ENCODE measurements at regions not wholly inside any gene's neighbourhood (a gene's known extent, or its start where the extent isn't known, plus 50 kb on each side); places are given as distances from the start of the nearest gene placed in this dataset.

GRCh38 chr11:69916806-69917387, 97.7 kb upstream of the FGF3 start:
- H3K4me3 ChIP-seq (replicated peaks in 1 of 4; ENCODE audit: control extremely low read depth in 1 of 4, insufficient read depth in 1 of 4, low read depth in 3 of 4, low read length in 4 of 4), result no peak overlapping the region
- no peak for DNase-seq (ENCODE audit: low read depth in 2 of 2)
- H3K36me3 ChIP-seq (ENCODE audit: control insufficient read depth, insufficient read depth, low read length), result no peaks in the 10 kb centered on the region
- no peaks in the 10 kb centered on the region for H3K9me3 ChIP-seq (ENCODE audit: control insufficient read depth, insufficient read depth, low read depth, low read length)
- H3K4me1 ChIP-seq (ENCODE audit: control insufficient read depth, extremely low read depth, insufficient read depth, low read length), result peaks cover 15% of the 10 kb centered on the region
- no peak overlapping the region for H2AFZ ChIP-seq (ENCODE audit: low read length)
- TF ChIP-seq CTCF (conservative IDR thresholded peaks at IDR 0.05 in 1 of 2, IDR thresholded peaks at IDR 0.05 in 1 of 2; ENCODE audit: low read depth in 1 of 2, low read length in 2 of 2) (no peak), EZH2 (IDR thresholded peaks at IDR 0.05; ENCODE audit: low read length, missing control alignments) (no peak)
- H3K79me2 ChIP-seq (ENCODE audit: control insufficient read depth, insufficient read depth, low read length), result no peaks in the 10 kb centered on the region
- H3K9ac ChIP-seq (ENCODE audit: insufficient read depth, low read length), result no peak overlapping the region
- peaks cover 8% of the 10 kb centered on the region for H3K27me3 ChIP-seq (ENCODE audit: control insufficient read depth, insufficient read depth, low read length)
- no peak overlapping the region for H3K4me2 ChIP-seq (ENCODE audit: extremely low read depth, insufficient read depth, low read length)
- no peak overlapping the region for H3K27ac ChIP-seq (ENCODE audit: insufficient read depth, low read length)
- no peaks in the 10 kb centered on the region for H4K20me1 ChIP-seq (ENCODE audit: control insufficient read depth, extremely low read depth, insufficient read depth, low read length)

- Histone ChIP-seq H3K36me3 (ENCODE audit: control insufficient read depth, insufficient read depth, low read length) (no peaks in the 10 kb centered on the region), H3K4me2 (ENCODE audit: extremely low read depth, insufficient read depth, low read length) (no peak overlapping the region), H3K79me2 (ENCODE audit: control insufficient read depth, insufficient read depth, low read length) (no peaks in the 10 kb centered on the region), H3K9me3 (ENCODE audit: control insufficient read depth, insufficient read depth, low read depth, low read length) (no peaks in the 10 kb centered on the region), H3K4me1 (ENCODE audit: control insufficient read depth, extremely low read depth, insufficient read depth, low read length) (peaks cover 15% of the 10 kb centered on the region), H3K9ac (ENCODE audit: insufficient read depth, low read length) (no peak overlapping the region), H3K27me3 (ENCODE audit: control insufficient read depth, insufficient read depth, low read length) (peaks cover 8% of the 10 kb centered on the region), H4K20me1 (ENCODE audit: control insufficient read depth, extremely low read depth, insufficient read depth, low read length) (no peaks in the 10 kb centered on the region), H2AFZ (ENCODE audit: low read length) (no peak overlapping the region), H3K4me3 (replicated peaks in 1 of 4; ENCODE audit: control extremely low read depth in 1 of 4, insufficient read depth in 1 of 4, low read depth in 3 of 4, low read length in 4 of 4) (no peak overlapping the region), H3K27ac (ENCODE audit: insufficient read depth, low read length) (no peak overlapping the region)
- DNase-seq (ENCODE audit: low read depth in 2 of 2), result no peak
- no peak for TF ChIP-seq EZH2 (IDR thresholded peaks at IDR 0.05; ENCODE audit: low read length, missing control alignments)
- TF ChIP-seq CTCF (conservative IDR thresholded peaks at IDR 0.05 in 1 of 2, IDR thresholded peaks at IDR 0.05 in 1 of 2; ENCODE audit: low read depth in 1 of 2, low read length in 2 of 2), result no peak
Measured at GRCh38 chr11:69917529-69917928, 98.3 kb upstream of the FGF3 start.

GRCh38 chr11:69918231-69918937, 99.2 kb upstream of the FGF3 start:
- no peak overlapping the region for H2AFZ ChIP-seq (ENCODE audit: low read length)
- no peaks in the 10 kb centered on the region for H3K36me3 ChIP-seq (ENCODE audit: control insufficient read depth, insufficient read depth, low read length)
- no peak overlapping the region for H3K9ac ChIP-seq (ENCODE audit: insufficient read depth, low read length)
- peak overlapping the region; percentile 35 for H3K4me2 ChIP-seq (ENCODE audit: extremely low read depth, insufficient read depth, low read length)
- no peak for DNase-seq (ENCODE audit: low read depth in 2 of 2)
- peaks cover 10% of the 10 kb centered on the region for H3K27me3 ChIP-seq (ENCODE audit: control insufficient read depth, insufficient read depth, low read length)
- no peak overlapping the region for H3K27ac ChIP-seq (ENCODE audit: insufficient read depth, low read length)
- TF ChIP-seq CTCF (conservative IDR thresholded peaks at IDR 0.05 in 1 of 2, IDR thresholded peaks at IDR 0.05 in 1 of 2; ENCODE audit: low read depth in 1 of 2, low read length in 2 of 2) (no peak), EZH2 (IDR thresholded peaks at IDR 0.05; ENCODE audit: low read length, missing control alignments) (no peak)
- H3K4me3 ChIP-seq (replicated peaks in 1 of 4; ENCODE audit: control extremely low read depth in 1 of 4, insufficient read depth in 1 of 4, low read depth in 3 of 4, low read length in 4 of 4), result no peak overlapping the region
- no peaks in the 10 kb centered on the region for H3K79me2 ChIP-seq (ENCODE audit: control insufficient read depth, insufficient read depth, low read length)
- no peaks in the 10 kb centered on the region for H3K9me3 ChIP-seq (ENCODE audit: control insufficient read depth, insufficient read depth, low read depth, low read length)
- H4K20me1 ChIP-seq (ENCODE audit: control insufficient read depth, extremely low read depth, insufficient read depth, low read length), result no peaks in the 10 kb centered on the region
- H3K4me1 ChIP-seq (ENCODE audit: control insufficient read depth, extremely low read depth, insufficient read depth, low read length), result peaks cover 15% of the 10 kb centered on the region

Measured in fibroblast of lung (primary cell).